MM.1S (cell line): ENCODE measurements at regions not wholly inside any gene's neighbourhood (a gene's known extent, or its start where the extent isn't known, plus 50 kb on each side); places are given as distances from the start of the nearest gene placed in this dataset.

Source experiments
- EZH2 ChIP-seq: fragments of 300-600 bp; sonication (generic); optimal IDR thresholded peaks from 2 replicates; pipeline ENCODE3; 2017; ENCODE audit warnings: low read depth, mild to moderate bottlenecking, antibody characterized with exemption, low read length, mixed read lengths
- EZH2phosphoT487 ChIP-seq: fragments of 300-600 bp; sonication (generic); IDR thresholded peaks from 2 replicates; pipeline ENCODE4 v1.6.1; 2018; ENCODE audit warnings: antibody characterized with exemption, low read length
- TF ChIP-seq, protein P1 (sequence below): fragments of 300-600 bp; sonication (generic); IDR thresholded peaks from 2 replicates; pipeline ENCODE4 v1.5.1; 2016; ENCODE audit warnings: antibody characterized with exemption, low read length, mixed read lengths

DNA sequence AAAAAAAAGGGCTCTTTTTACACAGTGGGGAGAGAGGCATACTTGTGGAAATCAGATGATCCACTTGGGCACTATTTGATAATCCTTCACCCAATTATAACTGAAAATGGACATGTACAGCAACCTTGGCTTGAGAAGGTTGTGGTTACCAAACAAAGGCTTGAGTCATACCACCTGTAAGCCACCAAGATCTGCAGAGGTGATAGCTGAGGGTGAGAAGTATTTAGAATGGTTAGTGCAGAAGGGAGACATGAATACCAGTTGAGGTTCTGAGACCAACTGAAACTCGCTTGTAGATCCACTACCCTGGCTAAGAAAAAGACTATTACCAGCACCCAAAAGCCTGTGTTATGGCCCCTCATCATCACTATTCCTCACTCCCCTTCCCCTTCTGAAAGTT lies 614.0 kb downstream of the STIM2 start:
- TF ChIP-seq, protein P1, sequence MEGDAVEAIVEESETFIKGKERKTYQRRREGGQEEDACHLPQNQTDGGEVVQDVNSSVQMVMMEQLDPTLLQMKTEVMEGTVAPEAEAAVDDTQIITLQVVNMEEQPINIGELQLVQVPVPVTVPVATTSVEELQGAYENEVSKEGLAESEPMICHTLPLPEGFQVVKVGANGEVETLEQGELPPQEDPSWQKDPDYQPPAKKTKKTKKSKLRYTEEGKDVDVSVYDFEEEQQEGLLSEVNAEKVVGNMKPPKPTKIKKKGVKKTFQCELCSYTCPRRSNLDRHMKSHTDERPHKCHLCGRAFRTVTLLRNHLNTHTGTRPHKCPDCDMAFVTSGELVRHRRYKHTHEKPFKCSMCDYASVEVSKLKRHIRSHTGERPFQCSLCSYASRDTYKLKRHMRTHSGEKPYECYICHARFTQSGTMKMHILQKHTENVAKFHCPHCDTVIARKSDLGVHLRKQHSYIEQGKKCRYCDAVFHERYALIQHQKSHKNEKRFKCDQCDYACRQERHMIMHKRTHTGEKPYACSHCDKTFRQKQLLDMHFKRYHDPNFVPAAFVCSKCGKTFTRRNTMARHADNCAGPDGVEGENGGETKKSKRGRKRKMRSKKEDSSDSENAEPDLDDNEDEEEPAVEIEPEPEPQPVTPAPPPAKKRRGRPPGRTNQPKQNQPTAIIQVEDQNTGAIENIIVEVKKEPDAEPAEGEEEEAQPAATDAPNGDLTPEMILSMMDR, result no peak
- TF ChIP-seq EZH2 (no peak), EZH2phosphoT487 (no peak)
